ENCODE measurements at regions not wholly inside any gene's neighbourhood (a gene's known extent, or its start where the extent isn't known, plus 50 kb on each side); places are given as distances from the start of the nearest gene placed in this dataset.

GRCh38 chr14:86221000-86221399 is 691.1 kb downstream of the FLRT2 start:
- TF ChIP-seq CTCF (IDR thresholded peaks at IDR 0.05; ENCODE audit: low read depth, low read length, poor library complexity, severe bottlenecking) (no peak), EZH2phosphoT487 (IDR thresholded peaks at IDR 0.05; ENCODE audit: borderline replicate concordance, low read length) (no peak)
